H1 (cell line): ENCODE measurements at regions not wholly inside any gene's neighbourhood (a gene's known extent, or its start where the extent isn't known, plus 50 kb on each side); places are given as distances from the start of the nearest gene placed in this dataset.

ENCODE experiments used
- CBX5 ChIP-seq: fragments of 300-800, 300-1000 bp; sonication (generic); IDR thresholded peaks from 2 replicates; pipeline ENCODE4 v1.7.1; 2016; ENCODE audit warnings: antibody characterized with exemption, low read length, low read depth
- CHD7 ChIP-seq: fragments of 300-600 bp; sonication (generic); IDR thresholded peaks from 2 replicates; pipeline ENCODE4 v1.7.1; 2012; ENCODE audit warnings: low read length, moderate library complexity, mild to moderate bottlenecking, inconsistent platforms; ENCODE audit not compliant: insufficient replicate concordance
- E2F6 ChIP-seq: IDR thresholded peaks from 2 replicates; pipeline ENCODE4 v1.6.1; 2012; ENCODE audit warnings: inconsistent platforms
- EZH2 ChIP-seq: fragments of 200-600 bp; sonication (generic); IDR thresholded peaks from 2 replicates; pipeline ENCODE4 v1.7.1; 2012; ENCODE audit warnings: low read depth, mild to moderate bottlenecking, moderate library complexity, low read length, inconsistent platforms; ENCODE audit not compliant: severe bottlenecking
- JUND ChIP-seq: IDR thresholded peaks from 2 replicates; pipeline ENCODE4 v1.6.1; 2011; ENCODE audit warnings: mild to moderate bottlenecking, improper control_type of control experiment, low read length
- KDM4A ChIP-seq: IDR thresholded peaks from one replicate; pipeline ENCODE4 v1.7.1; 2012; ENCODE audit warnings: low read depth, mild to moderate bottlenecking, moderate library complexity, low read length, inconsistent platforms; ENCODE audit not compliant: severe bottlenecking
- NANOG ChIP-seq: IDR thresholded peaks from 2 replicates; pipeline ENCODE4 v1.6.1; 2011; ENCODE audit warnings: low read length, low read depth, mild to moderate bottlenecking, inconsistent platforms; ENCODE audit not compliant: insufficient read depth, poor library complexity, severe bottlenecking
- TAF7 ChIP-seq: optimal IDR thresholded peaks from 2 replicates; pipeline ENCODE3; 2011; ENCODE audit warnings: low read depth, mild to moderate bottlenecking, inconsistent platforms, low read length, moderate library complexity, borderline replicate concordance
- TBP ChIP-seq: IDR thresholded peaks from 2 replicates; pipeline ENCODE4 v1.6.1; 2011; ENCODE audit warnings: low read depth, low read length, improper control_type of control experiment
- TCF12 ChIP-seq: IDR thresholded peaks from 2 replicates; pipeline ENCODE4 v1.6.1; 2011; ENCODE audit warnings: low read depth, mild to moderate bottlenecking, low read length

- TF ChIP-seq CHD7, result no peak
- no peak for TF ChIP-seq KDM4A
- TF ChIP-seq NANOG, result no peak
- TF ChIP-seq EZH2, result no peak
- no peak for TF ChIP-seq TAF7
- no peak for TF ChIP-seq TBP
- no peak for TF ChIP-seq JUND
- TF ChIP-seq E2F6, result no peak
- no peak for TF ChIP-seq CBX5
- TF ChIP-seq TCF12, result no peak
Observed at GRCh38 chr22:49116486-49117120, 711.1 kb downstream of the BRD1 start (continued).
